Body of pancreas (tissue), 4 donors: ENCODE measurements at regions not wholly inside any gene's neighbourhood (a gene's known extent, or its start where the extent isn't known, plus 50 kb on each side); places are given as distances from the start of the nearest gene placed in this dataset.

Experiments
- POLR2A ChIP-seq, 3 donors: fragments of 450-650 bp; IDR thresholded peaks; one replicate each; pipeline ENCODE4 v1.6.1; 2016; ENCODE audit warnings: antibody characterized with exemption in 3 of 3, mild to moderate bottlenecking in 2 of 3
- TF ChIP-seq, protein P1 (sequence below), 7 experiments: fragments of 450-650 bp in 4 of 7; fragments of 200-600 bp in 3 of 7; sonication (generic) in 3 of 7; IDR thresholded peaks; one replicate each; pipeline ENCODE4 v1.5.1; 2016 to 2019; ENCODE audit warnings: antibody characterized with exemption in 7 of 7

DNA sequence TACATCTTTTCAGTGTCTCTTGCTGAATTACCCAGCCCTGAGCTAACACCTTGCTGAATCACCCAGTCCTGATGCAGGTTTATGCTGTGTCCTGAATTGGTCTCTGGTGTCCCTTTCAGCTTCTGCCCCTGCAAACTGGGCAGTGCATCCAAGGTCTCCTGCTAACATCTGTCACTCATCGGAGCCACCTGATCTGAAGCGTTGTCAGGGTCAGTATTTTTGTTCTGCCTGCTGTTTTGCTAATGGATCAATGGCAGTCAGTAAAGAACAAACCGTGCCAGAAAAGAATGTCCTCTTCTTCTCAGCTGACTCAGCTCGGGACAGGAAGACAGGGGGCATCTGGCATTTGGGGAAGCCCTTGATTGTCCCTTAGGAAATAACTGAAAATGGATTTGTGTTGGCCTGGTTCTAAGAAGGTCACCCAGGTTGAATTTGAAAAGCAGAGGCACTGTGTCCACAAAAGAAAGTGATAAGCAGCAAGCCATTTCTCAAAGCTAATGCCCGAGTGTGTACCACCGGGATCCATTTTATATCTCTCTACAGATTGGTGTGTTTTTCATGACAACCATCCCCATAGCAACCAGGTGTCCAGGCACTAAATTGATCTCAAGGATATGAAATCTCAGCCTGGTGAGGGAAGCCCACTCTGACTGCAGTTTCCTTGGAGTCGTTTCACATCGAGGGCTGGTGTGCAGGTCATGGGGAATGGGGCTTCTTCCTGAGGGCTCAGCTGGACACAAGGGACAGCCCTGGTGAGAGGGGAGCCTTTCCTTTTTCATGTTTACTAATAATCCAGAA, 109.7 kb upstream of the IRF2BP2 start:
- TF ChIP-seq, protein P1, sequence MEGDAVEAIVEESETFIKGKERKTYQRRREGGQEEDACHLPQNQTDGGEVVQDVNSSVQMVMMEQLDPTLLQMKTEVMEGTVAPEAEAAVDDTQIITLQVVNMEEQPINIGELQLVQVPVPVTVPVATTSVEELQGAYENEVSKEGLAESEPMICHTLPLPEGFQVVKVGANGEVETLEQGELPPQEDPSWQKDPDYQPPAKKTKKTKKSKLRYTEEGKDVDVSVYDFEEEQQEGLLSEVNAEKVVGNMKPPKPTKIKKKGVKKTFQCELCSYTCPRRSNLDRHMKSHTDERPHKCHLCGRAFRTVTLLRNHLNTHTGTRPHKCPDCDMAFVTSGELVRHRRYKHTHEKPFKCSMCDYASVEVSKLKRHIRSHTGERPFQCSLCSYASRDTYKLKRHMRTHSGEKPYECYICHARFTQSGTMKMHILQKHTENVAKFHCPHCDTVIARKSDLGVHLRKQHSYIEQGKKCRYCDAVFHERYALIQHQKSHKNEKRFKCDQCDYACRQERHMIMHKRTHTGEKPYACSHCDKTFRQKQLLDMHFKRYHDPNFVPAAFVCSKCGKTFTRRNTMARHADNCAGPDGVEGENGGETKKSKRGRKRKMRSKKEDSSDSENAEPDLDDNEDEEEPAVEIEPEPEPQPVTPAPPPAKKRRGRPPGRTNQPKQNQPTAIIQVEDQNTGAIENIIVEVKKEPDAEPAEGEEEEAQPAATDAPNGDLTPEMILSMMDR (IDR thresholded peaks at IDR 0.05), result peak in 2 of 7 experiments; percentile 3 to 6
- no peak for TF ChIP-seq POLR2A (IDR thresholded peaks at IDR 0.05)
